Thyroid gland (tissue), 4 donors: ENCODE measurements at regions not wholly inside any gene's neighbourhood (a gene's known extent, or its start where the extent isn't known, plus 50 kb on each side); places are given as distances from the start of the nearest gene placed in this dataset.
"Not testable (repeated sequence)": the region's sequence is repeated elsewhere in the genome, so short reads cannot be mapped to it uniquely, and the experiment has no call there.

Source experiments
- CTCF ChIP-seq, 6 experiments: fragments of 200-600 bp in 3 of 6; fragments of 450-650 bp in 3 of 6; sonication (generic) in 3 of 6; IDR thresholded peaks; one replicate each; pipeline ENCODE4 v1.5.1; 2016 to 2019; ENCODE audit warnings: antibody characterized with exemption in 6 of 6, mild to moderate bottlenecking in 2 of 6, inconsistent platforms in 1 of 6, moderate library complexity in 1 of 6
- POLR2A ChIP-seq, 2 donors: fragments of 450-650 bp; IDR thresholded peaks; one replicate each; pipeline ENCODE4 v1.6.1; 2017; ENCODE audit warnings: antibody characterized with exemption in 2 of 2, mild to moderate bottlenecking in 2 of 2, moderate library complexity in 1 of 2

GRCh38 chr20:29533566-29534177 lies 1723.8 kb upstream of the DEFB115 start:
- TF ChIP-seq CTCF, POLR2A (IDR thresholded peaks at IDR 0.05): not testable (repeated sequence)
